Mammary epithelial cell (primary cell): ENCODE measurements at regions not wholly inside any gene's neighbourhood (a gene's known extent, or its start where the extent isn't known, plus 50 kb on each side); places are given as distances from the start of the nearest gene placed in this dataset.

ENCODE experiments used
- EZH2 ChIP-seq: IDR thresholded peaks from 2 replicates; pipeline ENCODE4 v1.6.1; 2012; ENCODE audit warnings: low read length, inconsistent platforms, borderline replicate concordance
- TF ChIP-seq, protein P1 (sequence below), 2 donors: IDR thresholded peaks in 1 of 2; conservative IDR thresholded peaks in 1 of 2; 2 replicates each; pipeline ENCODE4 v1.5.1; 2011 to 2012; ENCODE audit warnings: inconsistent platforms in 2 of 2, low read length in 2 of 2, mild to moderate bottlenecking in 2 of 2, control low read depth in 1 of 2, low read depth in 1 of 2; ENCODE audit not compliant: insufficient read depth in 1 of 2; ENCODE audit errors: extremely low read depth in 1 of 2

DNA sequence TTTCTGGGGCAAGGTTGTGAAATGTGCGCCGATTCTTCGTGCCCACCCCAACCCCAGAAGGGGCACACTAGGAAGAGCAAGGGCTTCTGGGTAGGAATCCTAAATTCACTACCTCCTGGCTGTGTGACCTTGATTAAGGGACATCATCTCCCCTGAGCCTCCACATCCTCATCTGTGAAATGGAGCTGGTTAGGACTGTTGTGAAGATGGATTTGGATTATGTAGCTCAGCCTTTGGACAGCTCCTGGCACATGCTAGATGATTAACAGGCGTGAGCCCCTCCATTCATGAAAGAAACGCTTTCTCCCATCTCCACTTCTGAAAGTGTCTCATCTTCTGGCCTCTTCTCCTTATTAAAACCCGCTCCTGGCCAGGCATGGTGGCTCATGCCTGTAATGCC lies 65.3 kb upstream of the TMEM97 start:
- TF ChIP-seq, protein P1, sequence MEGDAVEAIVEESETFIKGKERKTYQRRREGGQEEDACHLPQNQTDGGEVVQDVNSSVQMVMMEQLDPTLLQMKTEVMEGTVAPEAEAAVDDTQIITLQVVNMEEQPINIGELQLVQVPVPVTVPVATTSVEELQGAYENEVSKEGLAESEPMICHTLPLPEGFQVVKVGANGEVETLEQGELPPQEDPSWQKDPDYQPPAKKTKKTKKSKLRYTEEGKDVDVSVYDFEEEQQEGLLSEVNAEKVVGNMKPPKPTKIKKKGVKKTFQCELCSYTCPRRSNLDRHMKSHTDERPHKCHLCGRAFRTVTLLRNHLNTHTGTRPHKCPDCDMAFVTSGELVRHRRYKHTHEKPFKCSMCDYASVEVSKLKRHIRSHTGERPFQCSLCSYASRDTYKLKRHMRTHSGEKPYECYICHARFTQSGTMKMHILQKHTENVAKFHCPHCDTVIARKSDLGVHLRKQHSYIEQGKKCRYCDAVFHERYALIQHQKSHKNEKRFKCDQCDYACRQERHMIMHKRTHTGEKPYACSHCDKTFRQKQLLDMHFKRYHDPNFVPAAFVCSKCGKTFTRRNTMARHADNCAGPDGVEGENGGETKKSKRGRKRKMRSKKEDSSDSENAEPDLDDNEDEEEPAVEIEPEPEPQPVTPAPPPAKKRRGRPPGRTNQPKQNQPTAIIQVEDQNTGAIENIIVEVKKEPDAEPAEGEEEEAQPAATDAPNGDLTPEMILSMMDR (conservative IDR thresholded peaks at IDR 0.05 in 1 of 2, IDR thresholded peaks at IDR 0.05 in 1 of 2; ENCODE audit: extremely low read depth in 1 of 2, insufficient read depth in 1 of 2, low read depth in 1 of 2, low read length in 2 of 2), result no peak
- TF ChIP-seq EZH2, result no peak
